Muscle layer of duodenum (tissue), 2 donors: ENCODE measurements at regions not wholly inside any gene's neighbourhood (a gene's known extent, or its start where the extent isn't known, plus 50 kb on each side); places are given as distances from the start of the nearest gene placed in this dataset.

ENCODE experiments used
- H3K27ac ChIP-seq: one replicate; pipeline ENCODE4 v1.7.0; 2013; ENCODE audit warnings: mild to moderate bottlenecking, low read length
- H3K27me3 ChIP-seq: one replicate; pipeline ENCODE4 v1.7.0; 2013; ENCODE audit warnings: low read depth, mild to moderate bottlenecking, control low read depth, low read length
- H3K36me3 ChIP-seq, 2 donors: one replicate each; pipeline ENCODE4 v1.7.0; 2013; ENCODE audit warnings: low read length in 2 of 2, control low read depth in 1 of 2, mild to moderate bottlenecking in 1 of 2; ENCODE audit not compliant: insufficient read depth in 2 of 2, control insufficient read depth in 1 of 2
- H3K4me1 ChIP-seq, 2 donors: one replicate each; pipeline ENCODE4 v1.7.0; 2013; ENCODE audit warnings: low read length in 2 of 2, mild to moderate bottlenecking in 2 of 2, control low read depth in 1 of 2, moderate library complexity in 1 of 2; ENCODE audit not compliant: insufficient read depth in 2 of 2, control insufficient read depth in 1 of 2
- H3K4me3 ChIP-seq, 2 donors: one replicate each; pipeline ENCODE4 v1.7.0; 2013; ENCODE audit warnings: low read length in 2 of 2, low read depth in 1 of 2, mild to moderate bottlenecking in 1 of 2
- H3K9me3 ChIP-seq, 2 donors: one replicate each; pipeline ENCODE4 v1.7.0; 2013; ENCODE audit warnings: low read length in 2 of 2, control low read depth in 1 of 2, mild to moderate bottlenecking in 1 of 2; ENCODE audit not compliant: control insufficient read depth in 1 of 2
- donor health status: healthy.

GRCh38 chr12:107557589-107558100, 128.0 kb upstream of the PWP1 start:
- Histone ChIP-seq H3K27ac (no peak overlapping the region), H3K4me1 (no peaks in the 10 kb centered on the region), H3K36me3 (no peaks in the 10 kb centered on the region), H3K9me3 (no peaks in the 10 kb centered on the region), H3K4me3 (no peak overlapping the region), H3K27me3 (no peaks in the 10 kb centered on the region)

- no peak overlapping the region for H3K27ac ChIP-seq
- H3K4me3 ChIP-seq: no peak overlapping the region
- no peaks in the 10 kb centered on the region for H3K9me3 ChIP-seq
- no peaks in the 10 kb centered on the region for H3K4me1 ChIP-seq
- no peaks in the 10 kb centered on the region for H3K27me3 ChIP-seq
- no peaks in the 10 kb centered on the region for H3K36me3 ChIP-seq
These were observed 127.3 kb upstream of the PWP1 start for GRCh38 chr12:107558141-107558815.

GRCh38 chr12:107558816-107559382, 126.7 kb upstream of the PWP1 start:
- Histone ChIP-seq H3K9me3 (no peaks in the 10 kb centered on the region), H3K27ac (no peak overlapping the region), H3K4me1 (no peaks in the 10 kb centered on the region), H3K4me3 (no peak overlapping the region), H3K27me3 (no peaks in the 10 kb centered on the region), H3K36me3 (no peaks in the 10 kb centered on the region)

- H3K9me3 ChIP-seq: no peaks in the 10 kb centered on the region
- H3K4me3 ChIP-seq: no peak overlapping the region
- H3K27me3 ChIP-seq: no peaks in the 10 kb centered on the region
- no peaks in the 10 kb centered on the region for H3K4me1 ChIP-seq
- H3K36me3 ChIP-seq: no peaks in the 10 kb centered on the region
- no peak overlapping the region for H3K27ac ChIP-seq
These were observed 125.3 kb upstream of the PWP1 start for GRCh38 chr12:107560165-107560898.

GRCh38 chr12:107560899-107561285, 124.7 kb upstream of the PWP1 start:
- H3K27ac ChIP-seq: no peak overlapping the region
- H3K27me3 ChIP-seq: no peaks in the 10 kb centered on the region
- no peaks in the 10 kb centered on the region for H3K9me3 ChIP-seq
- H3K36me3 ChIP-seq: no peaks in the 10 kb centered on the region
- H3K4me1 ChIP-seq: no peaks in the 10 kb centered on the region
- H3K4me3 ChIP-seq: no peak overlapping the region

GRCh38 chr12:107564946-107565345, 120.7 kb upstream of the PWP1 start:
- no peaks in the 10 kb centered on the region for H3K27me3 ChIP-seq
- no peak overlapping the region for H3K4me3 ChIP-seq
- H3K4me1 ChIP-seq: no peaks in the 10 kb centered on the region
- H3K9me3 ChIP-seq: no peaks in the 10 kb centered on the region
- no peaks in the 10 kb centered on the region for H3K36me3 ChIP-seq
- H3K27ac ChIP-seq: no peak overlapping the region

GRCh38 chr12:107565551-107565950, 120.0 kb upstream of the PWP1 start:
- no peaks in the 10 kb centered on the region for H3K4me1 ChIP-seq
- no peaks in the 10 kb centered on the region for H3K27me3 ChIP-seq
- H3K27ac ChIP-seq: no peak overlapping the region
- no peak overlapping the region for H3K4me3 ChIP-seq
- H3K9me3 ChIP-seq: no peaks in the 10 kb centered on the region
- no peaks in the 10 kb centered on the region for H3K36me3 ChIP-seq

- Histone ChIP-seq H3K27me3 (no peaks in the 10 kb centered on the region), H3K27ac (no peak overlapping the region), H3K4me3 (no peak overlapping the region), H3K9me3 (no peaks in the 10 kb centered on the region), H3K36me3 (no peaks in the 10 kb centered on the region), H3K4me1 (no peaks in the 10 kb centered on the region)
These were observed 117.6 kb upstream of the PWP1 start for GRCh38 chr12:107567876-107568619.

GRCh38 chr12:107568718-107569117, 116.9 kb upstream of the PWP1 start:
- H3K4me1 ChIP-seq: no peaks in the 10 kb centered on the region
- no peaks in the 10 kb centered on the region for H3K27me3 ChIP-seq
- H3K27ac ChIP-seq: no peak overlapping the region
- no peak overlapping the region for H3K4me3 ChIP-seq
- H3K36me3 ChIP-seq: no peaks in the 10 kb centered on the region
- no peaks in the 10 kb centered on the region for H3K9me3 ChIP-seq

GRCh38 chr12:107570721-107571120, 114.9 kb upstream of the PWP1 start:
- Histone ChIP-seq H3K4me3 (no peak overlapping the region), H3K9me3 (no peaks in the 10 kb centered on the region), H3K27me3 (no peaks in the 10 kb centered on the region), H3K4me1 (no peaks in the 10 kb centered on the region), H3K27ac (no peak overlapping the region), H3K36me3 (no peaks in the 10 kb centered on the region)

- no peak overlapping the region for H3K27ac ChIP-seq
- H3K36me3 ChIP-seq: no peaks in the 10 kb centered on the region
- H3K27me3 ChIP-seq: no peaks in the 10 kb centered on the region
These were observed 114.1 kb upstream of the PWP1 start for GRCh38 chr12:107571492-107571891.

More at GRCh38 chr12:107571492-107571891, 114.1 kb upstream of the PWP1 start:
- Histone ChIP-seq H3K9me3 (no peaks in the 10 kb centered on the region), H3K4me3 (no peak overlapping the region), H3K4me1 (no peaks in the 10 kb centered on the region)
